ENCODE measurements at regions not wholly inside any gene's neighbourhood (a gene's known extent, or its start where the extent isn't known, plus 50 kb on each side); places are given as distances from the start of the nearest gene placed in this dataset.

DNA sequence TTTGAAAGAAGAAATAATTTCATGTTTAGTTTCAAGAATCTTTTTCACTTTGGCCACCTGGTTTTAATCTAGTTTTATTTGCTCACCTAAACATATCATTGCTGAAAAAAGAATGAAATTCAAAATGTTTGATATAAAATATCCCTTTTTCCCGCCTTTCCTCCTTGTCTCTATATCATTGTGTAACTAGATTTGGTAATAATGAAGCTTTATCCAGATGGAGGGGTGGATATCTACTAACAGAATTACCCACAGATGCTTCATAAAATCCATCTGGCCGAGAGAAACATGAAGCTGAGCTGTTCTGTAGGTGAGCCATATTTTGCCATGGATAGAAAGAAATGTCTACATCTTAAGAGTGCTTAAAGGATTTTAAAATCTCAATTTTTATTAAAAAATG is 214.7 kb downstream of the ICE1 start:
- Mint-ChIP-seq H3K4me1 (no peaks in the 10 kb centered on the region), H3K27ac (no peak overlapping the region), H3K27me3 (ENCODE audit: low read depth) (no peaks in the 10 kb centered on the region; the same call in 1 of the 2 replicates), H3K4me3 (no peak overlapping the region), H3K36me3 (peaks cover 10% of the 10 kb centered on the region; the same call in 1 of the 2 replicates), H3K9me3 (peaks cover 21% of the 10 kb centered on the region)
- POLR2A ChIA-PET: no interaction called here
- TF ChIP-seq, protein P1, sequence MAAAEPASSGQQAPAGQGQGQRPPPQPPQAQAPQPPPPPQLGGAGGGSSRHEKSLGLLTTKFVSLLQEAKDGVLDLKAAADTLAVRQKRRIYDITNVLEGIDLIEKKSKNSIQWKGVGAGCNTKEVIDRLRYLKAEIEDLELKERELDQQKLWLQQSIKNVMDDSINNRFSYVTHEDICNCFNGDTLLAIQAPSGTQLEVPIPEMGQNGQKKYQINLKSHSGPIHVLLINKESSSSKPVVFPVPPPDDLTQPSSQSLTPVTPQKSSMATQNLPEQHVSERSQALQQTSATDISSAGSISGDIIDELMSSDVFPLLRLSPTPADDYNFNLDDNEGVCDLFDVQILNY (CRISPR knock-in tag; IDR thresholded peaks at IDR 0.05): no peak
- TF ChIP-seq MXD4 (CRISPR knock-in tag; IDR thresholded peaks at IDR 0.05; ENCODE audit: borderline replicate concordance): no peak
- TF ChIP-seq, protein P2, sequence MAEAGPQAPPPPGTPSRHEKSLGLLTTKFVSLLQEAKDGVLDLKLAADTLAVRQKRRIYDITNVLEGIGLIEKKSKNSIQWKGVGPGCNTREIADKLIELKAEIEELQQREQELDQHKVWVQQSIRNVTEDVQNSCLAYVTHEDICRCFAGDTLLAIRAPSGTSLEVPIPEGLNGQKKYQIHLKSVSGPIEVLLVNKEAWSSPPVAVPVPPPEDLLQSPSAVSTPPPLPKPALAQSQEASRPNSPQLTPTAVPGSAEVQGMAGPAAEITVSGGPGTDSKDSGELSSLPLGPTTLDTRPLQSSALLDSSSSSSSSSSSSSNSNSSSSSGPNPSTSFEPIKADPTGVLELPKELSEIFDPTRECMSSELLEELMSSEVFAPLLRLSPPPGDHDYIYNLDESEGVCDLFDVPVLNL (CRISPR knock-in tag; IDR thresholded peaks at IDR 0.05; ENCODE audit: borderline replicate concordance, low read depth): no peak
- CTCF ChIA-PET: no interaction called here
- DNase-seq (ENCODE audit: low spot score) (no peak), ATAC-seq (no peak)

DNA sequence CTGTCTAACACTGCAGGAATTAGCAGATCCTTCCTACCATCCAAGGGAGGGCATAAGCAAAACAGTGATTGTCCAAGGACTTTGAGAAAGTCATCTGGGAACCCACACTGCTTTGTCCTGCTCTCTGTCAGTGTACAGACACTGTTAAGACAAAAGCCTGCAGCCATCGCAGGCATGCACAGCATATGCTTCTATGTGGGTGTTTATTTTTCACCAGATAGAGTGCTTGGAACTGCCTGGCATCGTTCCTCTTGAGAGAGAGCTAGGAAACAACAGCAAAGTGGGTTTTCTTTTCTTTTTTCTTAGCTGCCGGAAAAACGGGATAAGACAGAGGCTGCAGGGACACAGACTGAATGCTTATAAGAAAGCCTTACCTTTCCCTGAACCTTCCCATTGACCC is 212.3 kb downstream of the ICE1 start:
- Mint-ChIP-seq H3K36me3 (peaks cover 10% of the 10 kb centered on the region; the same call in 1 of the 2 replicates), H3K9me3 (peaks cover 23% of the 10 kb centered on the region), H3K27me3 (ENCODE audit: low read depth) (no peaks in the 10 kb centered on the region; the same call in 1 of the 2 replicates), H3K4me1 (no peaks in the 10 kb centered on the region; the same call in 1 of the 2 replicates), H3K4me3 (no peak overlapping the region), H3K27ac (no peak overlapping the region)
- ATAC-seq: no peak
- ChIA-PET CTCF (no interaction called here), POLR2A (no interaction called here)
- TF ChIP-seq GRHL2 (CRISPR knock-in tag; IDR thresholded peaks at IDR 0.05; ENCODE audit: insufficient replicate concordance, severe bottlenecking) (no peak), ZNF671 (CRISPR knock-in tag; IDR thresholded peaks at IDR 0.05) (no peak), ELF4 (CRISPR knock-in tag; IDR thresholded peaks at IDR 0.05; ENCODE audit: low read depth) (no peak), ZNF317 (CRISPR knock-in tag; IDR thresholded peaks at IDR 0.05; ENCODE audit: borderline replicate concordance, low read depth) (no peak), PRRX2 (CRISPR knock-in tag; IDR thresholded peaks at IDR 0.05) (no peak), ZBTB21 (CRISPR knock-in tag; IDR thresholded peaks at IDR 0.05; ENCODE audit: borderline replicate concordance) (no peak), EMX1 (CRISPR knock-in tag; IDR thresholded peaks at IDR 0.05) (no peak), TEAD4 (CRISPR knock-in tag; IDR thresholded peaks at IDR 0.05) (no peak), MXD4 (CRISPR knock-in tag; IDR thresholded peaks at IDR 0.05; ENCODE audit: borderline replicate concordance) (no peak), ZNF232 (CRISPR knock-in tag; IDR thresholded peaks at IDR 0.05) (no peak), ZNF121 (CRISPR knock-in tag; IDR thresholded peaks at IDR 0.05) (no peak)
- TF ChIP-seq, protein P3, sequence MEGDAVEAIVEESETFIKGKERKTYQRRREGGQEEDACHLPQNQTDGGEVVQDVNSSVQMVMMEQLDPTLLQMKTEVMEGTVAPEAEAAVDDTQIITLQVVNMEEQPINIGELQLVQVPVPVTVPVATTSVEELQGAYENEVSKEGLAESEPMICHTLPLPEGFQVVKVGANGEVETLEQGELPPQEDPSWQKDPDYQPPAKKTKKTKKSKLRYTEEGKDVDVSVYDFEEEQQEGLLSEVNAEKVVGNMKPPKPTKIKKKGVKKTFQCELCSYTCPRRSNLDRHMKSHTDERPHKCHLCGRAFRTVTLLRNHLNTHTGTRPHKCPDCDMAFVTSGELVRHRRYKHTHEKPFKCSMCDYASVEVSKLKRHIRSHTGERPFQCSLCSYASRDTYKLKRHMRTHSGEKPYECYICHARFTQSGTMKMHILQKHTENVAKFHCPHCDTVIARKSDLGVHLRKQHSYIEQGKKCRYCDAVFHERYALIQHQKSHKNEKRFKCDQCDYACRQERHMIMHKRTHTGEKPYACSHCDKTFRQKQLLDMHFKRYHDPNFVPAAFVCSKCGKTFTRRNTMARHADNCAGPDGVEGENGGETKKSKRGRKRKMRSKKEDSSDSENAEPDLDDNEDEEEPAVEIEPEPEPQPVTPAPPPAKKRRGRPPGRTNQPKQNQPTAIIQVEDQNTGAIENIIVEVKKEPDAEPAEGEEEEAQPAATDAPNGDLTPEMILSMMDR (IDR thresholded peaks at IDR 0.05): no peak
- TF ChIP-seq, protein P4, sequence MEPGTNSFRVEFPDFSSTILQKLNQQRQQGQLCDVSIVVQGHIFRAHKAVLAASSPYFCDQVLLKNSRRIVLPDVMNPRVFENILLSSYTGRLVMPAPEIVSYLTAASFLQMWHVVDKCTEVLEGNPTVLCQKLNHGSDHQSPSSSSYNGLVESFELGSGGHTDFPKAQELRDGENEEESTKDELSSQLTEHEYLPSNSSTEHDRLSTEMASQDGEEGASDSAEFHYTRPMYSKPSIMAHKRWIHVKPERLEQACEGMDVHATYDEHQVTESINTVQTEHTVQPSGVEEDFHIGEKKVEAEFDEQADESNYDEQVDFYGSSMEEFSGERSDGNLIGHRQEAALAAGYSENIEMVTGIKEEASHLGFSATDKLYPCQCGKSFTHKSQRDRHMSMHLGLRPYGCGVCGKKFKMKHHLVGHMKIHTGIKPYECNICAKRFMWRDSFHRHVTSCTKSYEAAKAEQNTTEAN (CRISPR knock-in tag; IDR thresholded peaks at IDR 0.05): no peak
- TF ChIP-seq, protein P5, sequence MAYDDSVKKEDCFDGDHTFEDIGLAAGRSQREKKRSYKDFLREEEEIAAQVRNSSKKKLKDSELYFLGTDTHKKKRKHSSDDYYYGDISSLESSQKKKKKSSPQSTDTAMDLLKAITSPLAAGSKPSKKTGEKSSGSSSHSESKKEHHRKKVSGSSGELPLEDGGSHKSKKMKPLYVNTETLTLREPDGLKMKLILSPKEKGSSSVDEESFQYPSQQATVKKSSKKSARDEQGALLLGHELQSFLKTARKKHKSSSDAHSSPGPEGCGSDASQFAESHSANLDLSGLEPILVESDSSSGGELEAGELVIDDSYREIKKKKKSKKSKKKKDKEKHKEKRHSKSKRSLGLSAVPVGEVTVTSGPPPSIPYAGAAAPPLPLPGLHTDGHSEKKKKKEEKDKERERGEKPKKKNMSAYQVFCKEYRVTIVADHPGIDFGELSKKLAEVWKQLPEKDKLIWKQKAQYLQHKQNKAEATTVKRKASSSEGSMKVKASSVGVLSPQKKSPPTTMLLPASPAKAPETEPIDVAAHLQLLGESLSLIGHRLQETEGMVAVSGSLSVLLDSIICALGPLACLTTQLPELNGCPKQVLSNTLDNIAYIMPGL (CRISPR knock-in tag; IDR thresholded peaks at IDR 0.05): no peak
- DNase-seq (ENCODE audit: low spot score): no peak

DNA sequence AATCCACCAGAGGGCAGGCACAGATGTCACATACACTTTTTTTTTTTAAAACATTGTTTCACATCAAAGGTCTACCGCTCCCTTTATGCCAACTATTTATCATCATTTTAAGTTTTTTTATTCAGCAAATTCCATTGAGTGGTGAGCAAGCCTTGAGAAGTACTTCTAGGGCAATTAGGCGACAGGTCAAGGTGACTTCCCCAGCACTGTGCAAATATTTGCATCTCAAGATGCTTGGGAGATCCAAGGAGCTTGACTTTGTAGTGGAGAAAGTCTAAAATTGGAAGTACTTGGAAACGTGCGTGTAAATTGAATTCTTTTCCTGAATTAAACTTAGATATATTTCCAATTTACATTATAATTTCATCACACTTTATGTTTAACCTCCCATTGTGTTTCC is 211.1 kb downstream of the ICE1 start:
- no peak for ATAC-seq
- no peak overlapping the region for H3K4me3 Mint-ChIP-seq
- H3K36me3 Mint-ChIP-seq: peaks cover 10% of the 10 kb centered on the region; the same call in 1 of the 2 replicates
- peaks cover 8% of the 10 kb centered on the region for H3K4me1 Mint-ChIP-seq
- H3K9me3 Mint-ChIP-seq: peaks cover 20% of the 10 kb centered on the region
- H3K27me3 Mint-ChIP-seq (ENCODE audit: low read depth): peaks cover 4% of the 10 kb centered on the region
- no peak for DNase-seq (ENCODE audit: low spot score)
- POLR2A ChIA-PET: no interaction called here
- H3K27ac Mint-ChIP-seq: no peak overlapping the region
- CTCF ChIA-PET: no interaction called here
- TF ChIP-seq KAT7 (CRISPR knock-in tag; IDR thresholded peaks at IDR 0.05; ENCODE audit: borderline replicate concordance) (no peak), NFATC4 (CRISPR knock-in tag; IDR thresholded peaks at IDR 0.05) (no peak), HMGA2 (CRISPR knock-in tag; IDR thresholded peaks at IDR 0.05) (no peak), SMAD4 (CRISPR knock-in tag; IDR thresholded peaks at IDR 0.05) (no peak), NR3C1 (CRISPR knock-in tag; conservative IDR thresholded peaks at IDR 0.05; ENCODE audit: low read depth) (no peak), FOXJ3 (CRISPR knock-in tag; IDR thresholded peaks at IDR 0.05; ENCODE audit: borderline replicate concordance) (no peak), MXD4 (CRISPR knock-in tag; IDR thresholded peaks at IDR 0.05; ENCODE audit: borderline replicate concordance) (no peak), ZNF396 (CRISPR knock-in tag; IDR thresholded peaks at IDR 0.05; ENCODE audit: borderline replicate concordance) (no peak), ZNF317 (CRISPR knock-in tag; IDR thresholded peaks at IDR 0.05; ENCODE audit: borderline replicate concordance, low read depth) (no peak), SP1 (CRISPR knock-in tag; conservative IDR thresholded peaks at IDR 0.05) (no peak), NFYB (CRISPR knock-in tag; conservative IDR thresholded peaks at IDR 0.05; ENCODE audit: low read depth) (no peak)
- TF ChIP-seq, protein P6, sequence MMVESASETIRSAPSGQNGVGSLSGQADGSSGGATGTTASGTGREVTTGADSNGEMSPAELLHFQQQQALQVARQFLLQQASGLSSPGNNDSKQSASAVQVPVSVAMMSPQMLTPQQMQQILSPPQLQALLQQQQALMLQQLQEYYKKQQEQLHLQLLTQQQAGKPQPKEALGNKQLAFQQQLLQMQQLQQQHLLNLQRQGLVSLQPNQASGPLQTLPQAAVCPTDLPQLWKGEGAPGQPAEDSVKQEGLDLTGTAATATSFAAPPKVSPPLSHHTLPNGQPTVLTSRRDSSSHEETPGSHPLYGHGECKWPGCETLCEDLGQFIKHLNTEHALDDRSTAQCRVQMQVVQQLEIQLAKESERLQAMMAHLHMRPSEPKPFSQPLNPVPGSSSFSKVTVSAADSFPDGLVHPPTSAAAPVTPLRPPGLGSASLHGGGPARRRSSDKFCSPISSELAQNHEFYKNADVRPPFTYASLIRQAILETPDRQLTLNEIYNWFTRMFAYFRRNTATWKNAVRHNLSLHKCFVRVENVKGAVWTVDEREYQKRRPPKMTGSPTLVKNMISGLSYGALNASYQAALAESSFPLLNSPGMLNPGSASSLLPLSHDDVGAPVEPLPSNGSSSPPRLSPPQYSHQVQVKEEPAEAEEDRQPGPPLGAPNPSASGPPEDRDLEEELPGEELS (CRISPR knock-in tag; IDR thresholded peaks at IDR 0.05): no peak
